ENCODE measurements at regions not wholly inside any gene's neighbourhood (a gene's known extent, or its start where the extent isn't known, plus 50 kb on each side); places are given as distances from the start of the nearest gene placed in this dataset.

DNA sequence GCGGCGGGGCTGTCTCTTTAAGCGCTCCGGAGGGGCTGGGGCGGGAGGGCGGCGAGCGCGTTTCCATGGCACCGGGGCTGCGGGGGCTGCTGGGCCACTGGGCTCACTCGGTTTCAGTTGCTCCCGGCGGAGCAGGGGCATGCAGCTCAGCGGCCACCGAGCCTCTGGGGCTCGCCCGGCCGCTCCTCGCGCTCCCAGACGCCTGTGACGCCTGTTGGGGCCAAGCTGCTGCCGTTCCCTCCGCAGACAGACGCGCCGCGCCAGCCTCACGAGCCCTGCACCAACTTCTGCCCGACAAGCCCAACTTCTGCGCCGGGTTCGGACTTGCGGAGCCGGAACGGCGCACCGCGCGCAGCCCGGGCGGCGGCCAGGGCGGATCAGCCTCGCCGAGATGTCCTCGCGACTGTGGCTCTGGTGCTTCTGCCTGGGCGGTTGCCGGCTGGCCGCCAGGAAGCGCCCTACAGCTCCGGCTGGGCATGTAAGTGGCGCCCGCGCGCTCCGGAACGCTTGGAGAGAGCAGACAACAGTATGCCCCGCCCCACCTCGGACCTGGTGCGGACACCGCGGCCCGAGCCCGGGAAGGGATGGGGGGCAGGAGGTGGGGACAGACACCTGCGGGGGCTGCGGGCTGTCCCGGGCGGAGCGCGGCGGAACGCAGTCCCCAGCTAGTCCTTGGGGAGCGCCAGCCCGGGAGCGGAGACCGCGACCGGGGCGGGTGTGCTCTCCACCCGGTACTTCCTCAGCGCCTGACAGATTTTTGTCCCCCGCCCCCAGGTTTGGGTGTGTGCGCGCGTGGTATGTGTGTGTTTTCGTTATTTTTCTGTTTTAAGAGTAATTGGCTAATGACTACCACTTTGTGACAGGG lies 154.1 kb upstream of the GOLIM4 start:
- no peak for TF ChIP-seq EZH2phosphoT487 (conservative IDR thresholded peaks at IDR 0.05; ENCODE audit: low read length)
- TF ChIP-seq, protein P1, sequence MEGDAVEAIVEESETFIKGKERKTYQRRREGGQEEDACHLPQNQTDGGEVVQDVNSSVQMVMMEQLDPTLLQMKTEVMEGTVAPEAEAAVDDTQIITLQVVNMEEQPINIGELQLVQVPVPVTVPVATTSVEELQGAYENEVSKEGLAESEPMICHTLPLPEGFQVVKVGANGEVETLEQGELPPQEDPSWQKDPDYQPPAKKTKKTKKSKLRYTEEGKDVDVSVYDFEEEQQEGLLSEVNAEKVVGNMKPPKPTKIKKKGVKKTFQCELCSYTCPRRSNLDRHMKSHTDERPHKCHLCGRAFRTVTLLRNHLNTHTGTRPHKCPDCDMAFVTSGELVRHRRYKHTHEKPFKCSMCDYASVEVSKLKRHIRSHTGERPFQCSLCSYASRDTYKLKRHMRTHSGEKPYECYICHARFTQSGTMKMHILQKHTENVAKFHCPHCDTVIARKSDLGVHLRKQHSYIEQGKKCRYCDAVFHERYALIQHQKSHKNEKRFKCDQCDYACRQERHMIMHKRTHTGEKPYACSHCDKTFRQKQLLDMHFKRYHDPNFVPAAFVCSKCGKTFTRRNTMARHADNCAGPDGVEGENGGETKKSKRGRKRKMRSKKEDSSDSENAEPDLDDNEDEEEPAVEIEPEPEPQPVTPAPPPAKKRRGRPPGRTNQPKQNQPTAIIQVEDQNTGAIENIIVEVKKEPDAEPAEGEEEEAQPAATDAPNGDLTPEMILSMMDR (IDR thresholded peaks at IDR 0.05; ENCODE audit: insufficient read depth, low read length, poor library complexity, severe bottlenecking) = no peak
